IPS-20b (cell line): ENCODE measurements at regions not wholly inside any gene's neighbourhood (a gene's known extent, or its start where the extent isn't known, plus 50 kb on each side); places are given as distances from the start of the nearest gene placed in this dataset.

ENCODE experiments used
- H3K27ac ChIP-seq: one replicate; pipeline ENCODE4 v1.5.1; 2013; ENCODE audit warnings: low read length
- H3K27me3 ChIP-seq: 2 replicates; pipeline ENCODE4 v1.6.1; 2013; ENCODE audit warnings: mild to moderate bottlenecking, low read length, inconsistent platforms; ENCODE audit not compliant: insufficient read depth
- H3K36me3 ChIP-seq: 2 replicates; pipeline ENCODE4 v1.6.1; 2013; ENCODE audit warnings: low read depth, mild to moderate bottlenecking, inconsistent platforms, low read length, moderate library complexity; ENCODE audit not compliant: insufficient read depth
- H3K4me1 ChIP-seq: 2 replicates; pipeline ENCODE4 v1.6.1; 2013; ENCODE audit warnings: mild to moderate bottlenecking, control low read depth, inconsistent platforms, low read length, moderate library complexity; ENCODE audit not compliant: insufficient read depth
- H3K4me3 ChIP-seq: 2 replicates; pipeline ENCODE4 v1.5.1; 2013; ENCODE audit warnings: mild to moderate bottlenecking, low read length, inconsistent platforms
- H3K9ac ChIP-seq: 2 replicates; pipeline ENCODE4 v1.6.1; 2013; ENCODE audit warnings: low read depth, mild to moderate bottlenecking, inconsistent platforms, low read length, moderate library complexity
- H3K9me3 ChIP-seq: 2 replicates; pipeline ENCODE4 v1.6.1; 2013; ENCODE audit warnings: mild to moderate bottlenecking, low read depth, low read length, inconsistent platforms; ENCODE audit not compliant: insufficient read depth

GRCh38 chr20:60559462-60559861, 601.2 kb downstream of the CDH26 start:
- Histone ChIP-seq H3K4me3 (no peak overlapping the region), H3K4me1 (no peaks in the 10 kb centered on the region; the same call in 1 of the 2 replicates), H3K9me3 (no peaks in the 10 kb centered on the region), H3K27ac (no peak overlapping the region), H3K36me3 (no peaks in the 10 kb centered on the region), H3K9ac (no peak overlapping the region), H3K27me3 (peaks cover 14% of the 10 kb centered on the region; the same call in 1 of the 2 replicates)

DNA sequence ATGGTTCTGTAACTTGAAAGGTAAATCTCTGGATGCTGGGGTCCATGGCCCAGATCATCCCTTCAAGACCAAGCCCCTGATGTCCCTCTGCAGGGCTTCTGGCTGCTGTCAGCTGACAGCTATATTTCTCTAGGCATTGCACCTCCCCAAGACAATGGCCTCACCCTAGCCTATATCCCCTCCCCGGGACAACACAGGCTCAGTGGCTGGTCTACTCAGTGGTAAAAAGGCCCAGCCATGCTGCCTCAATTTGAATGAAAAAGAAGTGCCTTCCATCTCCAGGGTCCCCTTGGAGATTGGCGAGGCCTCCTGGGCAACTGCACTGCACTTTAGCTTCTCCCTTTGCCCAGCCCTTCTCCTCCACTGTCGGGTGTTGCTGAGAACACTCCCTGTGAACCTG, 602.8 kb downstream of the CDH26 start:
- Histone ChIP-seq H3K4me3 (no peak overlapping the region), H3K9ac (no peak overlapping the region), H3K4me1 (no peaks in the 10 kb centered on the region; the same call in 1 of the 2 replicates), H3K27ac (no peak overlapping the region), H3K9me3 (no peaks in the 10 kb centered on the region), H3K36me3 (no peaks in the 10 kb centered on the region), H3K27me3 (peaks cover 12% of the 10 kb centered on the region; the same call in 1 of the 2 replicates)

DNA sequence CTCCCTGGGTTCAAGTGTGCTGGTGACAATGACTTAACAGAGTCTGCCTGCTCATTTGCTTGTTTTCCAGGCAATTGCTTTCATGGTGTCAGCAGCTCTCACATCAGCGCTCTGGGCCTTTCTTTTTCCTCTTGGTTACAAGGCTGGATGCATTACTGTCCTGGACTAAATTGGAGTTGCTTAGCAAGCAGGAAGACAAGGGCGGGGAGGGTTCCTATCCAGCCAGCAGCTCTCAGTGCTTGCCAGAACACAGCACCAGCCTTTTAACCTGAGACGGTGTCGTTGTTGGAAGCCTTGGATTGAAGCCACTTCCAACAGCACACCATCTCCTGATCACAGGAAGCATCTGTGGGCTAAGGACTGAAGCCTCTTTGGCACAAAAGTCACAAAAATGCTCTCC, 606.9 kb downstream of the CDH26 start:
- peaks cover 5% of the 10 kb centered on the region; the same call in 1 of the 2 replicates for H3K27me3 ChIP-seq

GRCh38 chr20:60565551-60565950, 607.3 kb downstream of the CDH26 start:
- peaks cover 5% of the 10 kb centered on the region; the same call in 1 of the 2 replicates for H3K27me3 ChIP-seq
- H3K9me3 ChIP-seq = no peaks in the 10 kb centered on the region
- no peaks in the 10 kb centered on the region; the same call in 1 of the 2 replicates for H3K4me1 ChIP-seq
- H3K9ac ChIP-seq = no peak overlapping the region
- no peaks in the 10 kb centered on the region for H3K36me3 ChIP-seq
- no peak overlapping the region for H3K4me3 ChIP-seq
- H3K27ac ChIP-seq = no peak overlapping the region

More for the DNA sequence above, 606.9 kb downstream of the CDH26 start:
- Histone ChIP-seq H3K27ac (no peak overlapping the region), H3K9me3 (no peaks in the 10 kb centered on the region), H3K4me1 (no peaks in the 10 kb centered on the region; the same call in 1 of the 2 replicates), H3K4me3 (no peak overlapping the region), H3K36me3 (no peaks in the 10 kb centered on the region), H3K9ac (no peak overlapping the region)

GRCh38 chr20:60569116-60569515, 610.9 kb downstream of the CDH26 start:
- Histone ChIP-seq H3K27me3 (no peaks in the 10 kb centered on the region), H3K27ac (no peak overlapping the region), H3K4me1 (no peaks in the 10 kb centered on the region; the same call in 1 of the 2 replicates), H3K9me3 (no peaks in the 10 kb centered on the region), H3K4me3 (no peak overlapping the region), H3K36me3 (no peaks in the 10 kb centered on the region), H3K9ac (no peak overlapping the region)

- Histone ChIP-seq H3K4me3 (no peak overlapping the region), H3K27ac (no peak overlapping the region), H3K9ac (no peak overlapping the region), H3K4me1 (no peaks in the 10 kb centered on the region), H3K36me3 (no peaks in the 10 kb centered on the region), H3K9me3 (no peaks in the 10 kb centered on the region), H3K27me3 (no peaks in the 10 kb centered on the region)
Observed at GRCh38 chr20:60570481-60571277, 612.5 kb downstream of the CDH26 start.

DNA sequence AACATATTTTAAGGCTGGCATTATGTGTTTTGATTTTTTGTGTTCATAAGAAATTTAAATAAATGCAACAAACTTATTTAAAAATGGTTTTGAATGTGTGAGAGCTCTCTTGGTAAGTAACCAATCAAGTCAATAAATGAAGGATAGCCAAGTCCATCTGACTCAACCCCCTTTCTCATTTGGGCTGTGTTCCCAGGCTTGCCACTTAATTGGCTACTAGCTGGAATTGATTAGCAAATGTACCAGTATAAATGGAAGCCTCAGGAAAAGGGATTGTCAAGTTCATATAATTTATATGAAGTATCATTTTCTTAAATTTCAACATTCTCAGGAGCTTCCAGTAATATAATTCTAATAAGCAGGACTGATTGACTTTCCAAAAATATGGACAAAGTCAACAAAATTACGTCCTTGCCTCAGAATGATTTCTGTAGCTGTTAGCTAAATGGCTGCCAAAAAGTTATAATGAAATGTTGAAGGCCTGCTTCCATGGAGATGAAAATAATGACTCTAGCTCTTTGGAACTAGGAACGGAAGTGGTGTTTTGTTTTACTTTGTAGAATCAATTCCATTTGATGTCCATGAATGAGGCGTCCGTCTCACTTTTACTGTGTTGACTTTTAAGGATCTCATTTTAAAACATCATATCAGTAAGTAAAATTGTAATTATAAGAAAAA, 614.9 kb downstream of the CDH26 start:
- Histone ChIP-seq H3K9me3 (no peaks in the 10 kb centered on the region), H3K4me1 (no peaks in the 10 kb centered on the region), H3K9ac (no peak overlapping the region), H3K4me3 (no peak overlapping the region), H3K27me3 (no peaks in the 10 kb centered on the region), H3K36me3 (no peaks in the 10 kb centered on the region), H3K27ac (no peak overlapping the region)

- H3K36me3 ChIP-seq = no peaks in the 10 kb centered on the region
- no peaks in the 10 kb centered on the region for H3K9me3 ChIP-seq
- no peak overlapping the region for H3K27ac ChIP-seq
- H3K4me1 ChIP-seq = peaks cover 10% of the 10 kb centered on the region
- no peak overlapping the region for H3K9ac ChIP-seq
- no peak overlapping the region for H3K4me3 ChIP-seq
- no peaks in the 10 kb centered on the region for H3K27me3 ChIP-seq
Observed at GRCh38 chr20:60576236-60576635, 618.0 kb downstream of the CDH26 start.

DNA sequence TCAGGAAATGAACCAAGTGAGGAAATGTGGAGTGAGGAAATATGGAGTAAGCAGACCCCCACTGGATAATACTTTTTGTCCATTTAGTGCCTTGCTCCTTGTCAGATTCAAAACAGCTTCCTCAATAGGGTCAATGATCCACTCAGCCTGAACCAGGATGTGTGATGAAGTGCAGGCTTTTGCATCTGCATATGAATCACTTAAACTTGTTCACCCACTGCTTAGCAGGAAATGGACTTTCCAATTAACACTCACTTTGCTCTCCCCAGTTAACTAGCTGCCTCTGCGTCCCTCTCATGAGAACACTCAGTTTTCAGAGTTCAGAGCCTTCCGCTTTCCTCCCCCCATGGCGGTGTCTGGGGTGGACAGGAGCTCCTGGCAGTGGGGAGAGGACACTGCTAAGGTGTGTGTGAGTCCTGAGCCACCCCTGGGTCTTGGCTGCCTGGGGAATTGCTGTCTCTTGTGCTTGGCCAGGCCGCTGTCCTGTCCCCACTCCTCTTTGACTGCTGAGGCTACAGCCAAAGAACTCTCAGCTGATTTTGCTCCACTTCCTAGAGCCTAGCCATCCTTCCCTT, 621.8 kb downstream of the CDH26 start:
- no peak overlapping the region for H3K9ac ChIP-seq
- no peak overlapping the region; the same call in 1 of the 2 replicates for H3K4me3 ChIP-seq
- H3K27ac ChIP-seq = no peak overlapping the region
- no peaks in the 10 kb centered on the region for H3K9me3 ChIP-seq
- H3K36me3 ChIP-seq = no peaks in the 10 kb centered on the region
- H3K27me3 ChIP-seq = no peaks in the 10 kb centered on the region
- H3K4me1 ChIP-seq = peaks cover 16% of the 10 kb centered on the region

DNA sequence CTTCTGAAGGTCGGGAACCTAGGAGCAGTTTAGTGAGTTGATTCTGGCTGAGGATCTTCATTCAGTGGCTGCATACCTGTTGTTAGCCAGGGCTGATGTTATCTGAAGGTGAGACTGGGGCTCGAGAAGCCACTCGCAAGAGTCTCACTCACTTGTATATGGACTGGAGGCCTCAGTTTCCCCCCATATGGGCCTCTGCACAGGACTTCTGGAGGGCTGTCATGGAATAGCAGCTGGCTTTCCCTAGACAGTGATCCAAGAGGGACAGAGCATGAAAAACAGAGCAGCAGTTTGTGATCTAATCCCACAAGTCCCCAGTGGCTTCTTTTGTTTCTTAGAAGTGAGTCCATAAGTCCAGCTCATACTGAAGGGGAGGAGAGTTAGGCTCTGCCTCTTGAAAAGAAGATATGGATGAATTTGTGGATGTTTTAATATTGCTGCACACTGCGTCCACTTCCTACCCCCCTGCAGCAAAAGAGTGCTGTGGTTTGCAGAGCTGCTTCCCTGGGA, 623.4 kb downstream of the CDH26 start:
- Histone ChIP-seq H3K27ac (no peak overlapping the region), H3K27me3 (no peaks in the 10 kb centered on the region), H3K4me1 (peaks cover 19% of the 10 kb centered on the region), H3K36me3 (no peaks in the 10 kb centered on the region), H3K9me3 (no peaks in the 10 kb centered on the region), H3K4me3 (no peak overlapping the region), H3K9ac (no peak overlapping the region)

DNA sequence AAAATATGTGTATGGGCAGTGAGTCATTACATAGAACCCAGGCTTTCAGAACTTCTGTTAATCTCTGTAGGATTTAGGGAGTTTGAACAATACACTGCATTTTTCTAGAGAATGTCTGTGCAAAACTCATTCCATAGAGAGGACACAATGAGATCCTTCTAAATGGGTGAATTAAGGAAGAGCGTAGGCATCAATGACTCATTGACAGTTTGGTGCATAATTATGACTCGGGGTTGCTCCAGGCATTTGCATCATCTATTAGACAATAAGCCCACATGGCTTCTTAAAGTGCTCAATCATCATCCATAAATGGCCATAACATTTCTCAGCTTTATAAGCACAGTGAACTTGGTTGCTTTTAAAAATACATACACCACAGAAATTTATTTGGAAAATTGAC, 625.5 kb downstream of the CDH26 start:
- Histone ChIP-seq H3K9me3 (no peaks in the 10 kb centered on the region), H3K36me3 (no peaks in the 10 kb centered on the region), H3K4me3 (no peak overlapping the region), H3K9ac (no peak overlapping the region), H3K27me3 (no peaks in the 10 kb centered on the region), H3K4me1 (peaks cover 19% of the 10 kb centered on the region), H3K27ac (no peak overlapping the region)
